ENCODE measurements at regions not wholly inside any gene's neighbourhood (a gene's known extent, or its start where the extent isn't known, plus 50 kb on each side); places are given as distances from the start of the nearest gene placed in this dataset.
A peak's percentile ranks its signal among the peaks of the same experiment; 100 is the strongest.

- Histone ChIP-seq H3K36me3 (ENCODE audit: control insufficient read depth in 2 of 2, insufficient read depth in 2 of 2, low read length in 1 of 2) (no peaks in the 10 kb centered on the region), H3K9me3 (ENCODE audit: control insufficient read depth in 2 of 2, insufficient read depth in 1 of 2, low read length in 1 of 2) (no peaks in the 10 kb centered on the region), H3K27me3 (ENCODE audit: control insufficient read depth in 2 of 2, insufficient read depth in 1 of 2, low read length in 1 of 2) (no peaks in the 10 kb centered on the region), H3K4me1 (ENCODE audit: control insufficient read depth in 2 of 2, insufficient read depth in 2 of 2, low read length in 2 of 2) (no peaks in the 10 kb centered on the region), H3K27ac (ENCODE audit: low read depth in 1 of 2, low read length in 1 of 2) (no peak overlapping the region), H3K4me3 (ENCODE audit: low read length in 2 of 2) (no peak overlapping the region)
- WGBS, result 93% methylated on average over 5 of the region's 5 CpGs
- no peak for DNase-seq (ENCODE audit: low read depth in 6 of 9, low spot score in 9 of 9)
Observed at GRCh38 chr11:10375280-10375971, 70.6 kb downstream of the ADM start.

GRCh38 chr11:10376061-10376460, 71.2 kb downstream of the ADM start:
- no peak overlapping the region for H3K4me3 ChIP-seq (ENCODE audit: low read length in 2 of 2)
- H3K36me3 ChIP-seq (ENCODE audit: control insufficient read depth in 2 of 2, insufficient read depth in 2 of 2, low read length in 1 of 2), result no peaks in the 10 kb centered on the region
- no peak for DNase-seq (ENCODE audit: low read depth in 6 of 9, low spot score in 9 of 9)
- H3K27ac ChIP-seq (ENCODE audit: low read depth in 1 of 2, low read length in 1 of 2), result no peak overlapping the region
- no peaks in the 10 kb centered on the region for H3K4me1 ChIP-seq (ENCODE audit: control insufficient read depth in 2 of 2, insufficient read depth in 2 of 2, low read length in 2 of 2)
- 96% methylated on average over 6 of the region's 6 CpGs for WGBS
- H3K27me3 ChIP-seq (ENCODE audit: control insufficient read depth in 2 of 2, insufficient read depth in 1 of 2, low read length in 1 of 2), result no peaks in the 10 kb centered on the region
- no peaks in the 10 kb centered on the region for H3K9me3 ChIP-seq (ENCODE audit: control insufficient read depth in 2 of 2, insufficient read depth in 1 of 2, low read length in 1 of 2)

- no peaks in the 10 kb centered on the region for H3K9me3 ChIP-seq (ENCODE audit: control insufficient read depth in 2 of 2, insufficient read depth in 1 of 2, low read length in 1 of 2)
- DNase-seq (ENCODE audit: low read depth in 6 of 9, low spot score in 9 of 9), result no peak
- no peaks in the 10 kb centered on the region for H3K36me3 ChIP-seq (ENCODE audit: control insufficient read depth in 2 of 2, insufficient read depth in 2 of 2, low read length in 1 of 2)
- no peak overlapping the region for H3K4me3 ChIP-seq (ENCODE audit: low read length in 2 of 2)
- H3K27ac ChIP-seq (ENCODE audit: low read depth in 1 of 2, low read length in 1 of 2), result no peak overlapping the region
- H3K4me1 ChIP-seq (ENCODE audit: control insufficient read depth in 2 of 2, insufficient read depth in 2 of 2, low read length in 2 of 2), result no peaks in the 10 kb centered on the region
- no peaks in the 10 kb centered on the region for H3K27me3 ChIP-seq (ENCODE audit: control insufficient read depth in 2 of 2, insufficient read depth in 1 of 2, low read length in 1 of 2)
Observed at GRCh38 chr11:10377183-10377582, 72.3 kb downstream of the ADM start.

GRCh38 chr11:10378362-10378761, 73.5 kb downstream of the ADM start:
- Histone ChIP-seq H3K9me3 (ENCODE audit: control insufficient read depth in 2 of 2, insufficient read depth in 1 of 2, low read length in 1 of 2) (no peaks in the 10 kb centered on the region), H3K27me3 (ENCODE audit: control insufficient read depth in 2 of 2, insufficient read depth in 1 of 2, low read length in 1 of 2) (no peaks in the 10 kb centered on the region), H3K4me1 (ENCODE audit: control insufficient read depth in 2 of 2, insufficient read depth in 2 of 2, low read length in 2 of 2) (no peaks in the 10 kb centered on the region), H3K36me3 (ENCODE audit: control insufficient read depth in 2 of 2, insufficient read depth in 2 of 2, low read length in 1 of 2) (no peaks in the 10 kb centered on the region), H3K27ac (ENCODE audit: low read depth in 1 of 2, low read length in 1 of 2) (no peak overlapping the region), H3K4me3 (ENCODE audit: low read length in 2 of 2) (no peak overlapping the region)
- no peak for DNase-seq (ENCODE audit: low read depth in 6 of 9, low spot score in 9 of 9)
- WGBS, result 97% methylated on average over 4 of the region's 4 CpGs

- H3K27ac ChIP-seq (ENCODE audit: low read depth in 1 of 2, low read length in 1 of 2), result no peak overlapping the region
Observed at GRCh38 chr11:10379022-10379421, 74.1 kb downstream of the ADM start.

GRCh38 chr11:10379426-10379825, 74.6 kb downstream of the ADM start:
- WGBS, result 87% methylated on average over 1 of the region's 1 CpG
- no peaks in the 10 kb centered on the region for H3K4me1 ChIP-seq (ENCODE audit: control insufficient read depth in 2 of 2, insufficient read depth in 2 of 2, low read length in 2 of 2)
- no peak overlapping the region for H3K4me3 ChIP-seq (ENCODE audit: low read length in 2 of 2)
- DNase-seq (ENCODE audit: low read depth in 6 of 9, low spot score in 9 of 9), result no peak
- H3K27ac ChIP-seq (ENCODE audit: low read depth in 1 of 2, low read length in 1 of 2), result no peak overlapping the region
- H3K27me3 ChIP-seq (ENCODE audit: control insufficient read depth in 2 of 2, insufficient read depth in 1 of 2, low read length in 1 of 2), result no peaks in the 10 kb centered on the region
- H3K9me3 ChIP-seq (ENCODE audit: control insufficient read depth in 2 of 2, insufficient read depth in 1 of 2, low read length in 1 of 2), result no peaks in the 10 kb centered on the region
- H3K36me3 ChIP-seq (ENCODE audit: control insufficient read depth in 2 of 2, insufficient read depth in 2 of 2, low read length in 1 of 2), result no peaks in the 10 kb centered on the region

More at GRCh38 chr11:10379022-10379421, 74.1 kb downstream of the ADM start:
- 75% methylated on average over 1 of the region's 1 CpG for WGBS
- Histone ChIP-seq H3K36me3 (ENCODE audit: control insufficient read depth in 2 of 2, insufficient read depth in 2 of 2, low read length in 1 of 2) (no peaks in the 10 kb centered on the region), H3K4me1 (ENCODE audit: control insufficient read depth in 2 of 2, insufficient read depth in 2 of 2, low read length in 2 of 2) (no peaks in the 10 kb centered on the region), H3K27me3 (ENCODE audit: control insufficient read depth in 2 of 2, insufficient read depth in 1 of 2, low read length in 1 of 2) (no peaks in the 10 kb centered on the region), H3K4me3 (ENCODE audit: low read length in 2 of 2) (no peak overlapping the region), H3K9me3 (ENCODE audit: control insufficient read depth in 2 of 2, insufficient read depth in 1 of 2, low read length in 1 of 2) (no peaks in the 10 kb centered on the region)
- peak in 3 of 9 donors; percentile 5 to 36 (median 11) for DNase-seq (ENCODE audit: low read depth in 6 of 9, low spot score in 9 of 9)

GRCh38 chr11:10379871-10380568, 75.0 kb upstream of the AMPD3 start:
- no peaks in the 10 kb centered on the region for H3K9me3 ChIP-seq (ENCODE audit: control insufficient read depth in 2 of 2, insufficient read depth in 1 of 2, low read length in 1 of 2)
- H3K4me1 ChIP-seq (ENCODE audit: control insufficient read depth in 2 of 2, insufficient read depth in 2 of 2, low read length in 2 of 2), result no peaks in the 10 kb centered on the region
- 95% methylated on average over 2 of the region's 2 CpGs for WGBS
- no peaks in the 10 kb centered on the region for H3K27me3 ChIP-seq (ENCODE audit: control insufficient read depth in 2 of 2, insufficient read depth in 1 of 2, low read length in 1 of 2)
- DNase-seq (ENCODE audit: low read depth in 6 of 9, low spot score in 9 of 9), result no peak
- no peaks in the 10 kb centered on the region for H3K36me3 ChIP-seq (ENCODE audit: control insufficient read depth in 2 of 2, insufficient read depth in 2 of 2, low read length in 1 of 2)
- no peak overlapping the region for H3K27ac ChIP-seq (ENCODE audit: low read depth in 1 of 2, low read length in 1 of 2)
- no peak overlapping the region for H3K4me3 ChIP-seq (ENCODE audit: low read length in 2 of 2)

GRCh38 chr11:10380921-10381320, 74.1 kb upstream of the AMPD3 start:
- DNase-seq (ENCODE audit: low read depth in 6 of 9, low spot score in 9 of 9), result no peak
- no peaks in the 10 kb centered on the region for H3K9me3 ChIP-seq (ENCODE audit: control insufficient read depth in 2 of 2, insufficient read depth in 1 of 2, low read length in 1 of 2)
- H3K27ac ChIP-seq (ENCODE audit: low read depth in 1 of 2, low read length in 1 of 2), result no peak overlapping the region
- no peaks in the 10 kb centered on the region for H3K27me3 ChIP-seq (ENCODE audit: control insufficient read depth in 2 of 2, insufficient read depth in 1 of 2, low read length in 1 of 2)
- no peak overlapping the region for H3K4me3 ChIP-seq (ENCODE audit: low read length in 2 of 2)
- WGBS, result 97% methylated on average over 4 of the region's 4 CpGs
- no peaks in the 10 kb centered on the region for H3K4me1 ChIP-seq (ENCODE audit: control insufficient read depth in 2 of 2, insufficient read depth in 2 of 2, low read length in 2 of 2)
- H3K36me3 ChIP-seq (ENCODE audit: control insufficient read depth in 2 of 2, insufficient read depth in 2 of 2, low read length in 1 of 2), result no peaks in the 10 kb centered on the region

GRCh38 chr11:10381736-10382135, 73.3 kb upstream of the AMPD3 start:
- H3K27ac ChIP-seq (ENCODE audit: low read depth in 1 of 2, low read length in 1 of 2), result no peak overlapping the region
- no peaks in the 10 kb centered on the region for H3K27me3 ChIP-seq (ENCODE audit: control insufficient read depth in 2 of 2, insufficient read depth in 1 of 2, low read length in 1 of 2)
- DNase-seq (ENCODE audit: low read depth in 6 of 9, low spot score in 9 of 9), result no peak

More at GRCh38 chr11:10381736-10382135, 73.3 kb upstream of the AMPD3 start:
- Histone ChIP-seq H3K9me3 (ENCODE audit: control insufficient read depth in 2 of 2, insufficient read depth in 1 of 2, low read length in 1 of 2) (no peaks in the 10 kb centered on the region), H3K36me3 (ENCODE audit: control insufficient read depth in 2 of 2, insufficient read depth in 2 of 2, low read length in 1 of 2) (no peaks in the 10 kb centered on the region), H3K4me1 (ENCODE audit: control insufficient read depth in 2 of 2, insufficient read depth in 2 of 2, low read length in 2 of 2) (no peaks in the 10 kb centered on the region), H3K4me3 (ENCODE audit: low read length in 2 of 2) (no peak overlapping the region)
